ENCODE measurements at regions not wholly inside any gene's neighbourhood (a gene's known extent, or its start where the extent isn't known, plus 50 kb on each side); places are given as distances from the start of the nearest gene placed in this dataset.

GRCh38 chr1:103336408-103336807 is 189.1 kb upstream of the RNPC3 start:
- TF ChIP-seq, protein P1, sequence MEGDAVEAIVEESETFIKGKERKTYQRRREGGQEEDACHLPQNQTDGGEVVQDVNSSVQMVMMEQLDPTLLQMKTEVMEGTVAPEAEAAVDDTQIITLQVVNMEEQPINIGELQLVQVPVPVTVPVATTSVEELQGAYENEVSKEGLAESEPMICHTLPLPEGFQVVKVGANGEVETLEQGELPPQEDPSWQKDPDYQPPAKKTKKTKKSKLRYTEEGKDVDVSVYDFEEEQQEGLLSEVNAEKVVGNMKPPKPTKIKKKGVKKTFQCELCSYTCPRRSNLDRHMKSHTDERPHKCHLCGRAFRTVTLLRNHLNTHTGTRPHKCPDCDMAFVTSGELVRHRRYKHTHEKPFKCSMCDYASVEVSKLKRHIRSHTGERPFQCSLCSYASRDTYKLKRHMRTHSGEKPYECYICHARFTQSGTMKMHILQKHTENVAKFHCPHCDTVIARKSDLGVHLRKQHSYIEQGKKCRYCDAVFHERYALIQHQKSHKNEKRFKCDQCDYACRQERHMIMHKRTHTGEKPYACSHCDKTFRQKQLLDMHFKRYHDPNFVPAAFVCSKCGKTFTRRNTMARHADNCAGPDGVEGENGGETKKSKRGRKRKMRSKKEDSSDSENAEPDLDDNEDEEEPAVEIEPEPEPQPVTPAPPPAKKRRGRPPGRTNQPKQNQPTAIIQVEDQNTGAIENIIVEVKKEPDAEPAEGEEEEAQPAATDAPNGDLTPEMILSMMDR (conservative IDR thresholded peaks at IDR 0.05; ENCODE audit: low read length), result no peak
- TF ChIP-seq EZH2phosphoT487 (IDR thresholded peaks at IDR 0.05; ENCODE audit: borderline replicate concordance, low read depth, low read length), result no peak

All from OCI-LY7 (cell line).